HFF-Myc (cell line): ENCODE measurements at regions not wholly inside any gene's neighbourhood (a gene's known extent, or its start where the extent isn't known, plus 50 kb on each side); places are given as distances from the start of the nearest gene placed in this dataset.

ENCODE experiments used
- DNase-seq: peaks from one replicate; pipeline ENCODE4 v3.0.0-alpha.2; 2011; ENCODE audit warnings: low read depth; ENCODE audit errors: extremely low read depth
- H3K4me3 ChIP-seq: replicated peaks from 2 replicates; pipeline ENCODE4 v1.5.1; 2011; ENCODE audit warnings: low read depth, mild to moderate bottlenecking, control low read depth, low read length
- CTCF ChIP-seq: IDR thresholded peaks from 2 replicates; pipeline ENCODE4 v1.5.1; 2012; ENCODE audit warnings: mild to moderate bottlenecking, low read depth, low read length, control low read depth; ENCODE audit errors: missing control alignments

DNA sequence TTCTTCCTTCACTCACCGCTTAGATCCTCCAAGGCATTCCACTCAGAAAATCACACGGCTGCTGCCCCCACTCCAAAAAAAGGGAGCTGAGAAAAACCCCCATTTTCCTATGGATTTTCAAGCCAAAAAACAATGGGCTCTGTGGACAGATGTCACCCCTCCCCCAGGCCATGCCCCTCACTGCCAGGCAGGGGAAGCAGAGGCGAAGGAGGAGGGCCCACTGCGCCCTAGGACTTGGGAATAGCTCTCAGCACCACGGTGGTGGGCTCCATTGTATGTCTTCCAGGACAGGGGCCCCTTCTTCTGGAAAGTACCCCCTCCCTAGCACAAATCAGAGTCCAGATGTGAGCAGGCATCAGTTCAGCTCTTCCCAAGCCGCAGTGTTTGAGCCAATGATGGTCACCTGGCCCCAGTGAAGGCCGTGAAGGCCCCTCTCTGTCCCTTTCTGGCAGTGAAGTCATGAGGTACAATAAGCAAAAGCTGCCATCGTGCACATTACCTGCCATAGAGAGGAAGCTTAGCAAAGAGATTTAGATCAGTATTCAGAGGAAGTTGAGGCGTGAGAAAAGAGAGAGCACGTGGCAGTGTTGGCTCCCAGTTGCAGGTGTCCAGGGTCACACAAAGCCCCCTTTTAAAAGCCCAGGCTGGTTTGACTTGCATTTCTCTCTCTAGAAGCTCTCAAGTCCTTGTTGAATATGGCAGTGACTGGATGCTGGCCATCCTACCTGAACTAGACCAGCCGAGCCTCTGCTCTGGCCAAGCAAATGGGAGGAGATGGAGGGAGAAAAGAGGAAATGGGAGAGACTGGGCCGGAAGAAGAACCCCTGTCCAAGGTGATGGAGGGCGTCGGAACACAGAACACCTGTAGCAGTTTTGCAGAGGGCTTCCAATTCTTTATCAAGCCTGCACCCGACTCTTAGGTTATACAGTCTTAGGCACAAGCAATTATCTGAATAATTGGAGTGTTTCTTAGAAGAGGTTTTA is 149.0 kb downstream of the TOMM20 start:
- DNase-seq: no peak
- TF ChIP-seq CTCF: no peak
- H3K4me3 ChIP-seq: no peak overlapping the region

DNA sequence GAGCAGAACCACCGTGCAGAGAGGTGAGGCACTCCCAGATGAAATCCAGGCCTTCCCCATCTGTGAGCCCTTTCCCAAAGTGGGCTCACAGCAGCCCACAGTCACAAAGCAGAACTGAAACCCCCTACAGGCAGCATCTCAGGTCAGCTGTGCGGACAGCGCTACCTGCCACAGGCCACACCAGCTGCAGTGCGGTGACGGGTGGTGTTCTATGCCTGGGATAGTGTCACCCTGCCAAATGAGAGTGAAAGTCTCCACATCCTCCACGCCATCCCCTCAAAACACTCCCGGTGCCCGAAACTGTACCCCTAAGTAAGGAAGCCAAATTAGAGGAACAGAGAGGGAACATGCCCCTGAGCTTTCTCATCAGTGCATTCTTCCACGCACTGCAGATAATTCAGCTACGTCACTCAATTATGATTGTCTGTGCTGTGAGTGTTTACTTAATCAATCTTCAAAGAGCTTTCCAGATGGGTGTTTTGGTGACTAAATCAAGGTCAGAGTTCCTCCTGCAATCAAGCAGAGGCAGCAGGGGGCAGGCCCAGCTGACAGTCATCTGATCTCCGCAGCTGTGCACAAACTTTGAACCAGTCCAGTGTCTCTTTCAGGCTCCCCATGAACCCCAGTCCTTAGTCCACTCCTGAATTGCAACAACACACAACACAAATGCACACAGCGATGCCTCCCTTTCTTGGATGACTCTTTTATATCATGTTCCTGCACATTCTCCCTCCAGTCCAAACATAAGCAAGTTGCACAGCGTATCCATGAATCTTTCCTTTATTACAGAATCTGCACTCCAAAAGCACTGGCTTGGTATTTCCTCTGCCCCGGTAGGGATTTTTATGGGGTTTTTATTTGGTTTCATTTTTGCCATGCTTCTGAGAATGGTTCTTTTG is 150.0 kb downstream of the TOMM20 start:
- no peak overlapping the region for H3K4me3 ChIP-seq
- DNase-seq: no peak
- no peak for TF ChIP-seq CTCF

GRCh38 chr1:234977875-234978396 is 150.7 kb downstream of the TOMM20 start:
- TF ChIP-seq CTCF: no peak
- DNase-seq: no peak
- H3K4me3 ChIP-seq: no peak overlapping the region

DNA sequence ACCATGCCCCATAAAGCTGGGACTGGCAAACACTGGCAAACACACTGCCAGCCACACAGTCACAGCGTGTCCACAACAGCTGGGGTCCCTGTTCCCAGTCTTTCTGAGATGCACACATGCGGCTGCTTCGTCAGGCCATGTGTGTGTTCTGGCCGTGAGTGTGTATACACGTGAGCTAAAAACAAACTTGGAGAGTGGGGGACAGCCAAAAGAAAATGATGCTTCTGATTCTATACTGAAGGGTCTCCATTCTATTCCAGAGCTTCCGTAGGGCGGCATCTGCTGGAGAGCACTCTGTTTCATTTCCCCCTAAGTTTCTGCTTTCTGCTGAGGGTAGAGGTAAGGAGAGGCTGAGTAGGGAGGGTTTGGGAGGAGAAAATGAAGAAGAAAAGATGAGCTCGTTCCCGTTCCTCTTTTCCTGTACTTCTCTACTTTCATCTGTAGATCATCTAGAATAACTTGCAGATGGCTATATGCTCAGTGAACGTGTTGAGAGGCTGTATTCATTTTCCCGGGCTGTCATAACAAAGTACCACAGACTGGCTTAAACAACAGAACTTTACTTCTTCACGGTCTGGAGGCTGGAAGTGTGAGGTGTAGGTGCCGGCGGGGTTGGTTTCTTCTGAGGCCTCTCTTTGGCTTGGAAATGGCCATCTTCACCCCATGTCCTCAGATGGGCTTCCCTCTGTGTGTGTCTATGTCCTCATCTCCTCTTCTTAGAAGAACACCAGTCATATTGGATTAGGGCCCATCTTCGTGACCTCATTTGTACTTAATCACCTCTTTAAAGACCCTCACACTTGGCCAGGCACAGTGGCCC is 151.6 kb downstream of the TOMM20 start:
- H3K4me3 ChIP-seq: no peak overlapping the region
- DNase-seq: no peak
- TF ChIP-seq CTCF: no peak

DNA sequence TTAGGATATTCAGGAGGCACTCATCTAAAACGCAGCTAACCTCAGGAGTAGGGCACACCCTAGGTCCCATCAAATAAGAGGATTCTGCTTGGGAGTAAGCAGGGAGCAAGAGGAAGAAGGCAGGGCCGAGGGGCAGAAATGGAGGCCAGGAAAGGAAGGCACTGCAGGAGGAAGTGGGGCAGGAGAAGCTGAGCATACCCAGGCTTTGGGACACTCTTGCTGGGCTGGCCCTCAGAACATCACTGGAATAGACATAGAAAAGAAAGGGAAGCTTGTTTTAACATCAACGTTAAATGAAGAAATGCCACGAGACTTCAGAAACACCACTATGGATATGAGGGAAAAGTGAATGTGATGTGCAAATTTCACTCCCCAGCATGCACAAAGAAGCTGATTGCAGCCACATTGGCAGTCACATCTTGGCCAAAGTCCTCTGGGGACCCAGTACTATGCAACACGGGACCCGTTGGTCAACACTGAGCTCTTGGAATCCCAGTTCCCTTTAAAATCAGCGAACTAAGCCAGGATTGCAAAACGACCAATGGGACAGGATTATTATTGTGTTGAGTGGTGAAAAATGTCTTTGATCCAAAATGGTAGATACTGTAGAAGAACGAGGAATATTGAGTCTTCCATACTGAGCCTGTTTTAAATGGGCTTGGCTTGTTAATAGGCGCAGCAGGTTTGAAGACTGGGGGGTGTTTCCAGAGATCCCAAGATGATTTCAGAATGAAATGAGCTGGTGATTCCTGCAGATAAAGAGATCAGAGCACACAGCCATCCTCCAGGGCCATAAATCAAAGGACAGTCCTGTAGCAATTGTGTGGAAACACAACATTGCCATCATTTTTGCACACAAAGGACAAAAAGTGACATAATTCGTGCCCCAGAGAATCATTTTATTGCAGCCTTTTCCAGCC is 152.4 kb downstream of the TOMM20 start:
- TF ChIP-seq CTCF: no peak
- no peak for DNase-seq

More for the DNA sequence above, 152.4 kb downstream of the TOMM20 start:
- H3K4me3 ChIP-seq: no peak overlapping the region
